ENCODE measurements at regions not wholly inside any gene's neighbourhood (a gene's known extent, or its start where the extent isn't known, plus 50 kb on each side); places are given as distances from the start of the nearest gene placed in this dataset.

DNA sequence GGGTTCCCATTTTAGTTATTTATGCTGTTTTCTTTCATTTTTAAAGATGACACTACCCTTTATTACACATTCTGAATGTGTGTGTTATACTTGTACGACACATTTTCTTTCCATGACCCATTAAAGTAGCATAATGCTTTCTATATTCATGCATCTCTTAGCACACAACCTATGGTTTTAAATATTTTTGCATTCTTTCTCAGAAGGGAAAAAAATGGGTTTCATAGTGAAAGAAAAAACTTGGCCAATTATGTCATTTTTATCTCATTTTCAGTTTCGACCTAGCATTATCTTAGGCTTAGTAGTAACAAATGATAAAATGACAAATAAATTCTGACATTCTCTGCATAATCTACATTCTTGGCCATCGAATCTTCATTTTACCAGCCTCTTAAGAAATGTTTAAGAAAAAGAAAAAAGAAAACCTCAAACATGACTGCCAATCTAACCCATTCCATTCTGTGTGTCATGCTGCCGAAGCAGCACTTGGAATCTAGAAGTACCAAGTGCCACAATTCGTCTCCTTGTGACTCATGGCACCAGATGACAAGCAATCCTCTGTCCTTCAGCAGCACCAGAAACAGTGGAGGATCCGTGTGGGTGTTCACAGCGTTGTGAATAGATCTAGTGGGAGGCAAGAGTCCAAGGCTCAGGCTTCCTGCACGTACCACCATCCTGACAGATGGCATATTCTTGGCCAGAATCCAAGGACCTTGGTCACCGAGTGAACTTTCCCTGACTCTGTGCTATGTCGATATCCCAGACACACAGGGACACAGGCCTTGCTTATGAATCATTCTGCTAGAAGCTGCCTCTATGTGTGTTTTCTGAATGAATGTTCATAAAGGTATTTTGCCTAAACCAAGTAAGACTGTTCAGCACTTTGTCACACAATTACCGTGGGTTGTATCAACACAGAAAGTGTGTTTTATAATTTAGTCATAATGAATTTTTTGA lies 502.7 kb downstream of the NR2F1-AS1 start:
- TF ChIP-seq, protein P1, sequence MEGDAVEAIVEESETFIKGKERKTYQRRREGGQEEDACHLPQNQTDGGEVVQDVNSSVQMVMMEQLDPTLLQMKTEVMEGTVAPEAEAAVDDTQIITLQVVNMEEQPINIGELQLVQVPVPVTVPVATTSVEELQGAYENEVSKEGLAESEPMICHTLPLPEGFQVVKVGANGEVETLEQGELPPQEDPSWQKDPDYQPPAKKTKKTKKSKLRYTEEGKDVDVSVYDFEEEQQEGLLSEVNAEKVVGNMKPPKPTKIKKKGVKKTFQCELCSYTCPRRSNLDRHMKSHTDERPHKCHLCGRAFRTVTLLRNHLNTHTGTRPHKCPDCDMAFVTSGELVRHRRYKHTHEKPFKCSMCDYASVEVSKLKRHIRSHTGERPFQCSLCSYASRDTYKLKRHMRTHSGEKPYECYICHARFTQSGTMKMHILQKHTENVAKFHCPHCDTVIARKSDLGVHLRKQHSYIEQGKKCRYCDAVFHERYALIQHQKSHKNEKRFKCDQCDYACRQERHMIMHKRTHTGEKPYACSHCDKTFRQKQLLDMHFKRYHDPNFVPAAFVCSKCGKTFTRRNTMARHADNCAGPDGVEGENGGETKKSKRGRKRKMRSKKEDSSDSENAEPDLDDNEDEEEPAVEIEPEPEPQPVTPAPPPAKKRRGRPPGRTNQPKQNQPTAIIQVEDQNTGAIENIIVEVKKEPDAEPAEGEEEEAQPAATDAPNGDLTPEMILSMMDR (IDR thresholded peaks at IDR 0.05; ENCODE audit: extremely low read depth, missing control alignments): no peak
- DNase-seq (ENCODE audit: low spot score): peak; percentile 7

DNA sequence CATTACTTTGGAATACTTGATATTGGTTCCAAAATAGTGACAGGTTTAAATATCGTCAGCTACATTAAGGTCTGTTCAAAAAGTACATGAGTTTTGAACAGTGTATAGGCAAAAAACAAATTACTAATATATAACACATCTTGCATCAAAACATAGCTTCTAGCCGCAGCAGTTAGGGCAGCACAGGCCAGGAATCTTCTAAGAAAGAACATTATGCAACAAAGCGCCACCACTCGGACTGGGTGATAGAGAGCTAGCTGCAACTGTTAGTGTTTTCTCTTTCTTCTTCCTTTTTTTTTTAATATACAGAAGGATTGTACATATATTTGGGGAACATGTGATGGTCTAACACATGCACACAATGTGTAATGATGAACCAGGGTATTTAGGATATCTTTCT lies 504.5 kb downstream of the NR2F1-AS1 start:
- DNase-seq (ENCODE audit: low spot score): no peak
- TF ChIP-seq, protein P1 (IDR thresholded peaks at IDR 0.05; ENCODE audit: extremely low read depth, missing control alignments): no peak

DNA sequence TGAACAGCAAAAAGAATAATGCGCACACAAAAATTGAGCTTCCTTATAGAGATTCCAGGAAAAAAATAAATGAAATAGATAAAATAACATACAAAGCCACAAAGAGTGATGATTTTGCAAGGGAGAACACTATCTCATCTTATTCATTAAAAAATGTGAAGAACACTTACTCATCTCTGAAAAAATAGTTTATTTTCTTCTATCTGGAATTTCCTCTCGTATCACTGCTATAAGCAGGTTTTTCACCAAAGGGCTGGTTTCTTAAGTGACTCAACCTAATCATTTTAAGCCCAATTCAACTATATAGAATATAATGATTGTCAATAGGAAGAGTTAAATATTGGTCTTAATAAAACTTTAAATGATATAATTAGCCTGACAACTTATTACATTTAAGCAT lies 504.9 kb downstream of the NR2F1-AS1 start:
- TF ChIP-seq, protein P1 (IDR thresholded peaks at IDR 0.05; ENCODE audit: extremely low read depth, missing control alignments): no peak
- DNase-seq (ENCODE audit: low spot score): no peak

DNA sequence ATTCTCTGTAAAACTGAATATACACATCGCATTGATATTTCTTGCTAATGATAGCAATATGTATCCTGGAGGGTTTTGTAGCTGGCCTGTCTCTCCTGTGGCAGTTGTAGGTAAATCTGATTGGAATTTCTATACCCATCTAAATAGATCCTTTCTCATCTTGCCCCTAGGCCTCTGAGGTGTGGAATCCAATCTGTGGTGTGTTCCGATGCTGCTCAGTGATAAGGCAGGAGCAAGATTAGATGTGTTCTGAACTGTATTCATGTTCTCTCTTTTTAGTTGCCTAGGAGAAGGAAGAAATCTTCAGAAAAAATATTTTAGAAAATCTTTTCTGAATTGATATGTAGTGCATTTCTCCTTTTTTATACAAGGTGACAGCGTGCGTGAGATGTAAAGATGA lies 507.5 kb downstream of the NR2F1-AS1 start:
- DNase-seq (ENCODE audit: low spot score): no peak
- TF ChIP-seq, protein P1 (IDR thresholded peaks at IDR 0.05; ENCODE audit: extremely low read depth, missing control alignments): no peak

DNA sequence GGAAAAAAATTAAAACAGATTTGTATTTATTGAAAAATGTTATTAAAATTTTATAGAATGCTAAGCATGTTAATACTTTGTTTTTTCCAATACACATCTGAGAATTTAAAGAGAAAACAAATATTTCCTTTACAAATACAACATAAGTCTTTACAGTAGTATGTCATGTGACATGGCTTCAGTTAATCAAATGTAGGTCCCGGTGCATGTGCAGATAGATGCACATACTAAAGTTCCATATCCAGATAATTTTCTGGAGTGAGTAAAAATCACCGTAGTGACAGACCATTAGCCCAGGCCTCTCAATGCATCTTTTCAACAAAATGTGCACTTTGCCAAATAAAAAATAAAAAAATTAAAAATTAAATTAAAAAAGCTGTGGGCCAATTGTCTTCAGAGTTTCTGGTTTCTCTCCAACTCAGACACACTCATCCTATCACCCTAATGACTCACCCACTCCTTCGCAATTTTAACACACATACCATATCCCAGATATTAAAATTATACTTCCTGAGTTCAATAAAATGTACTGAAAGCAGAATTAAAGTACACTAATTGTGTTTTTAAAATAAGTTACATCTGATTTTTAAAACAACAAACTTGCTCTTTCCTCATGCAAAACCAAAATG lies 508.1 kb downstream of the NR2F1-AS1 start:
- no peak for DNase-seq (ENCODE audit: low spot score)
- TF ChIP-seq, protein P1 (IDR thresholded peaks at IDR 0.05; ENCODE audit: extremely low read depth, missing control alignments): no peak

DNA sequence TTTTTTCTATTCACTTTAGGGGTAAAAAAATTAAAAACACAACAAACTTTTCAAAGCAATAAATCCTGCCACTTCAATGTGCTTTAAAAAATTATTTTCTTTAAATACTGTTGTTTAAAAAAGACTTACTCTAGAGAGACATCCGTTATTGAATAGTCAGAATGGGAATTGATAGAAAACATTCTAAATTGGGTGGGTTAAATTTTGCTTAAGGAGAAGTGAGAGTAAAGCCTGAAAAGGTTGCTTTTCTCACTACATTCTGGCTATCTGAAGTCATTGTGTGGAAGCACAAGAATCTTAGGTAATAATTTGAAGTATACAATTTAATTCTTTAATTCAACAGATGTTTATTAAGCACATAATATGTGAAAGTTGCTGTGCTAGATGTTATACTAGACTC lies 509.3 kb downstream of the NR2F1-AS1 start:
- no peak for DNase-seq (ENCODE audit: low spot score)
- TF ChIP-seq, protein P1 (IDR thresholded peaks at IDR 0.05; ENCODE audit: extremely low read depth, missing control alignments): no peak

DNA sequence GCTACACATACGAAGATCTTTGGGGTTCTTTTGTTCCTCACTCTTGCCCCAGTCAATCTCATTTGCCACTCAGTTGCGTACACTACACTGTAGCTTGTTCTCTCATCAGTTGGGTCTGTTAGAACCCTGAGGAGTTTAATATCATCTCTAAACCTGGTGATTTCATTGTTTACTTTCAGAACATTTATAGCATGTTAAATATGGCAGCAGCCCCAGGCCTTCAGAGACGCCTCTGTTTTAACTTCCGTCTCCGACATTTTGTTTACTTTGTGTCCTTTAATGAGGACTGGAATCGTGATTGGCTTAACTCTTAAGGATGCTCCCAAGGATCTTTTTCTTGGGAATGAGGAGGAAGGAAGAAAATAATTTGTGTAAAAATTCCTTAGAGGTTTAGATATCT lies 510.1 kb downstream of the NR2F1-AS1 start:
- TF ChIP-seq, protein P1 (IDR thresholded peaks at IDR 0.05; ENCODE audit: extremely low read depth, missing control alignments): no peak
- no peak for DNase-seq (ENCODE audit: low spot score)

All from GM20000 (cell line).